GM12865 (cell line): ENCODE measurements at regions not wholly inside any gene's neighbourhood (a gene's known extent, or its start where the extent isn't known, plus 50 kb on each side); places are given as distances from the start of the nearest gene placed in this dataset.

Experiments
- DNase-seq: peaks from one replicate; pipeline ENCODE4 v3.0.0; 2010; ENCODE audit warnings: low read depth
- H3K4me3 ChIP-seq: 2 replicates; pipeline ENCODE4 v1.5.1; 2011; ENCODE audit warnings: mild to moderate bottlenecking, low read depth, low read length, control low read depth
- CTCF ChIP-seq: IDR thresholded peaks from 2 replicates; pipeline ENCODE4 v1.5.1; 2011; ENCODE audit warnings: low read length, control low read depth, low read depth, inconsistent platforms; ENCODE audit not compliant: insufficient read depth; ENCODE audit errors: missing control alignments

GRCh38 chr4:153116291-153116680 is 88.0 kb upstream of the TRIM2 start:
- TF ChIP-seq CTCF, result no peak
- no peak overlapping the region; the same call in 1 of the 2 replicates for H3K4me3 ChIP-seq

GRCh38 chr4:153116801-153117200 is 87.4 kb upstream of the TRIM2 start:
- TF ChIP-seq CTCF, result no peak
- DNase-seq, result no peak
- no peak overlapping the region for H3K4me3 ChIP-seq

More at GRCh38 chr4:153116291-153116680, 88.0 kb upstream of the TRIM2 start:
- no peak for DNase-seq

GRCh38 chr4:153117554-153117953 is 86.7 kb upstream of the TRIM2 start:
- DNase-seq, result no peak
- no peak for TF ChIP-seq CTCF

GRCh38 chr4:153119626-153120025 is 84.6 kb upstream of the TRIM2 start:
- no peak for TF ChIP-seq CTCF
- no peak overlapping the region for H3K4me3 ChIP-seq
- DNase-seq, result no peak

More at GRCh38 chr4:153117554-153117953, 86.7 kb upstream of the TRIM2 start:
- no peak overlapping the region for H3K4me3 ChIP-seq

- no peak overlapping the region for H3K4me3 ChIP-seq
- no peak for TF ChIP-seq CTCF
- DNase-seq, result no peak
These were observed 84.0 kb upstream of the TRIM2 start for GRCh38 chr4:153120235-153120634.

GRCh38 chr4:153122855-153123254 is 81.4 kb upstream of the TRIM2 start:
- H3K4me3 ChIP-seq, result no peak overlapping the region
- no peak for TF ChIP-seq CTCF
- DNase-seq, result no peak

GRCh38 chr4:153126137-153126536 is 78.1 kb upstream of the TRIM2 start:
- no peak overlapping the region for H3K4me3 ChIP-seq
- no peak for DNase-seq
- no peak for TF ChIP-seq CTCF
